Osteoblast (primary cell): ENCODE measurements at regions not wholly inside any gene's neighbourhood (a gene's known extent, or its start where the extent isn't known, plus 50 kb on each side); places are given as distances from the start of the nearest gene placed in this dataset.

Source experiments
- DNase-seq: peaks from one replicate; pipeline ENCODE4 v3.0.0; 2011; ENCODE audit warnings: low spot score, mixed read lengths; ENCODE audit not compliant: insufficient read length; ENCODE audit errors: missing footprints
- H2AFZ ChIP-seq: 2 replicates; pipeline ENCODE4 v1.6.0; 2011; ENCODE audit warnings: mild to moderate bottlenecking, low read length
- H3K27ac ChIP-seq: 2 replicates; pipeline ENCODE4 v1.5.1; 2011; ENCODE audit warnings: mild to moderate bottlenecking, low read depth, low read length, moderate library complexity
- H3K27me3 ChIP-seq: 2 replicates; pipeline ENCODE4 v1.6.0; 2012; ENCODE audit warnings: mild to moderate bottlenecking, control low read depth, inconsistent platforms, low read length, moderate library complexity; ENCODE audit not compliant: insufficient read depth
- H3K36me3 ChIP-seq: 2 replicates; pipeline ENCODE4 v1.5.1; 2011; ENCODE audit warnings: mild to moderate bottlenecking, low read length, control low read depth, moderate library complexity; ENCODE audit not compliant: insufficient read depth
- H3K4me1 ChIP-seq: 2 replicates; pipeline ENCODE4 v1.5.1; 2011; ENCODE audit warnings: mild to moderate bottlenecking, low read length, control low read depth, moderate library complexity; ENCODE audit not compliant: insufficient read depth
- H3K4me2 ChIP-seq: 2 replicates; pipeline ENCODE4 v1.6.0; 2011; ENCODE audit warnings: mild to moderate bottlenecking, low read length; ENCODE audit not compliant: insufficient read depth
- H3K4me3 ChIP-seq: fragments of 200-600 bp; sonication (generic); 3 replicates; pipeline ENCODE4 v1.5.1; 2012; ENCODE audit warnings: mild to moderate bottlenecking, low read length, inconsistent platforms; ENCODE audit not compliant: insufficient read depth
- H3K79me2 ChIP-seq: 2 replicates; pipeline ENCODE4 v1.6.0; 2012; ENCODE audit warnings: mild to moderate bottlenecking, low read length, control low read depth, inconsistent platforms; ENCODE audit not compliant: insufficient read depth
- H3K9me3 ChIP-seq: 2 replicates; pipeline ENCODE4 v1.5.1; 2011; ENCODE audit warnings: low read depth, low read length, control low read depth
- H4K20me1 ChIP-seq: 2 replicates; pipeline ENCODE4 v1.6.0; 2012; ENCODE audit warnings: mild to moderate bottlenecking, low read length, control low read depth; ENCODE audit not compliant: insufficient read depth
- TF ChIP-seq, protein P1 (sequence below): IDR thresholded peaks from 2 replicates; pipeline ENCODE4 v1.5.1; 2011; ENCODE audit warnings: mild to moderate bottlenecking, low read depth, low read length, moderate library complexity; ENCODE audit errors: extremely low read depth

DNA sequence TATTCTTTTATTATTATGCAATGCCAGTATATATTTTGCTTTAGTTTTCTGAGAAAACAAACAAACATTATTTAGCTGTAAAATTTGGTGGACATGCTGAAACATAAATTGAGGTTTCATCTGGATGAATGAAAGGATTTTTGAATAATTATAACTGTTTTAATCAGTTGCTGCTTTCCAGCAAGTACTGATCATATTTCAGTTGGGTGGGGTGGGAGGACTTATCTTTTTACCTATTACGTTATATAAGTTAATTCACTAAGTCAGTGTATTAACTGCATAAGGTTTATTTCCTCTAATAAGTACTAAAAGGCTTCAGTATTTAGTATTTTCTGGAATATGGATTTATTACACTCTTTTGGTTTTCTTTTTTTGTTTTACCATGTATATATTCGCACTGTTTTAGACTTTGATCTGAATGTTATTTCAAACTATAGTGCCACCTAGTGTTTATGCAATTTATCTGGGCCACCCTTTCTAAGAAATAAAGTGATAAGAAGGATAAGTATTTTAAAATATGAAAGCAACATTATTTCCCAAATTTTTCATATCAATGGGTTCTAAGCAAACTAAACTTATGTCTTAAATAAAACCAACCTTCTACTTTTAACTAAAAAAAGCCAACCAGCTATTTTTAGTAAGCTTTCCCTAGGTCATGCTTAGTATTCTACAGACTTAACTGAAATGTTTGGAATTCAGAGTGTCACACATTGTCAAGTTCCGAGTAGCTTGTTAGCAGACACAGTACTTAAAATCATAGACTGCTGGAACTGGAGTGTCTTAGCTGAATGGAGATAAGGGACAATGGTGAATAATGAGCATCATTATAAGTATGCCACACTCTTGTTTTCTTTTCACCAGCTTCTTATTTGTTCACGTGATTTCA, 105.4 kb upstream of the MCHR2 start:
- no peak overlapping the region for H2AFZ ChIP-seq
- H3K36me3 ChIP-seq: no peaks in the 10 kb centered on the region
- no peaks in the 10 kb centered on the region for H3K27me3 ChIP-seq
- H4K20me1 ChIP-seq: no peaks in the 10 kb centered on the region
- H3K4me1 ChIP-seq: no peaks in the 10 kb centered on the region
- no peaks in the 10 kb centered on the region for H3K79me2 ChIP-seq
- H3K9me3 ChIP-seq: no peaks in the 10 kb centered on the region
- H3K4me2 ChIP-seq: no peak overlapping the region
- DNase-seq: peak; percentile 14
- TF ChIP-seq, protein P1, sequence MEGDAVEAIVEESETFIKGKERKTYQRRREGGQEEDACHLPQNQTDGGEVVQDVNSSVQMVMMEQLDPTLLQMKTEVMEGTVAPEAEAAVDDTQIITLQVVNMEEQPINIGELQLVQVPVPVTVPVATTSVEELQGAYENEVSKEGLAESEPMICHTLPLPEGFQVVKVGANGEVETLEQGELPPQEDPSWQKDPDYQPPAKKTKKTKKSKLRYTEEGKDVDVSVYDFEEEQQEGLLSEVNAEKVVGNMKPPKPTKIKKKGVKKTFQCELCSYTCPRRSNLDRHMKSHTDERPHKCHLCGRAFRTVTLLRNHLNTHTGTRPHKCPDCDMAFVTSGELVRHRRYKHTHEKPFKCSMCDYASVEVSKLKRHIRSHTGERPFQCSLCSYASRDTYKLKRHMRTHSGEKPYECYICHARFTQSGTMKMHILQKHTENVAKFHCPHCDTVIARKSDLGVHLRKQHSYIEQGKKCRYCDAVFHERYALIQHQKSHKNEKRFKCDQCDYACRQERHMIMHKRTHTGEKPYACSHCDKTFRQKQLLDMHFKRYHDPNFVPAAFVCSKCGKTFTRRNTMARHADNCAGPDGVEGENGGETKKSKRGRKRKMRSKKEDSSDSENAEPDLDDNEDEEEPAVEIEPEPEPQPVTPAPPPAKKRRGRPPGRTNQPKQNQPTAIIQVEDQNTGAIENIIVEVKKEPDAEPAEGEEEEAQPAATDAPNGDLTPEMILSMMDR: peak; percentile 61
- no peak overlapping the region for H3K27ac ChIP-seq
- no peak overlapping the region for H3K4me3 ChIP-seq

DNA sequence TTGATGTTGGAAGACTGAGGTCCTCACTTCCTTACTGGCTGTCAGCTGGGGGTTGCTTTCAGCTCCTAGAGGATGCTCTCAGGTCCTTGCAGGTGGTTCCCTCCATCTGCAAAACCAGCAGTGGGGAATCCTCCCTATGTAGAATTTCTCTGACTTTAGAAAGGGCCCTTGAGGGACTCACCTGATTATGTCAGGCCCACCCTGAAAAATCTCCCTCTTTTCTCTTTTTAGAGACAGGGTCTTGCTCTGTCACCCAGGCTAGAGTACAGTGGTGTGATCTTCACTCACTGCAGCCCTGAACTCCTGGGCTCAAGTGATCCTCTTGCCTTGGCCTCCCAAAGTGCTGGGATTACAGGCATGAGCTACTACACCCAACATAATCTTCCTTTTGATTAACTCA, 102.9 kb upstream of the MCHR2 start:
- TF ChIP-seq, protein P1: no peak

DNA sequence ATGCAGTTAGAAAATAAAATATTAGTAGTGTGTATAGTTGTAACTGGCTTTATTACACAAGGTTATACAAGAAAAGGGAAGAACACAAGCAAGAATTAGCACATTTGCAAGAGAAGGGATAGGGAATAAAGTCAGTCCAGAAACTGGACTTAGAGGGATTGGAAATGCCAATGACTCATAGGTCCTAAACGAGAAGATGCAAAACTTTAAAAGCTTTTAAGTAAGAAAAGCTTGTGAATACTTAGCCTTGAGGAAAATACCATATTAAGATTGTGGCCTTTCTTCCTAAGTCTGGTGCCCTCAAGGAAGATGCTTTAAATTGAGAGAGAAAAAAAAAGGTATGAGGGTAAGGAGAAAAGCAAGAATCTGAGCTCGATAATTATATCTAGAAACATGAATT, 102.3 kb upstream of the MCHR2 start:
- no peaks in the 10 kb centered on the region for H4K20me1 ChIP-seq
- DNase-seq: no peak
- no peaks in the 10 kb centered on the region for H3K79me2 ChIP-seq
- H3K4me2 ChIP-seq: no peak overlapping the region
- TF ChIP-seq, protein P1: no peak
- no peaks in the 10 kb centered on the region for H3K9me3 ChIP-seq
- no peak overlapping the region for H3K4me3 ChIP-seq
- H2AFZ ChIP-seq: no peak overlapping the region
- H3K36me3 ChIP-seq: no peaks in the 10 kb centered on the region
- H3K27ac ChIP-seq: no peak overlapping the region
- H3K4me1 ChIP-seq: no peaks in the 10 kb centered on the region
- H3K27me3 ChIP-seq: no peaks in the 10 kb centered on the region

More for the DNA sequence above, 102.9 kb upstream of the MCHR2 start:
- H2AFZ ChIP-seq: no peak overlapping the region
- H4K20me1 ChIP-seq: no peaks in the 10 kb centered on the region
- no peaks in the 10 kb centered on the region for H3K9me3 ChIP-seq
- DNase-seq: no peak
- H3K79me2 ChIP-seq: no peaks in the 10 kb centered on the region
- H3K4me1 ChIP-seq: no peaks in the 10 kb centered on the region
- H3K27ac ChIP-seq: no peak overlapping the region
- no peak overlapping the region for H3K4me2 ChIP-seq
- no peaks in the 10 kb centered on the region for H3K27me3 ChIP-seq
- H3K4me3 ChIP-seq: no peak overlapping the region
- H3K36me3 ChIP-seq: no peaks in the 10 kb centered on the region

DNA sequence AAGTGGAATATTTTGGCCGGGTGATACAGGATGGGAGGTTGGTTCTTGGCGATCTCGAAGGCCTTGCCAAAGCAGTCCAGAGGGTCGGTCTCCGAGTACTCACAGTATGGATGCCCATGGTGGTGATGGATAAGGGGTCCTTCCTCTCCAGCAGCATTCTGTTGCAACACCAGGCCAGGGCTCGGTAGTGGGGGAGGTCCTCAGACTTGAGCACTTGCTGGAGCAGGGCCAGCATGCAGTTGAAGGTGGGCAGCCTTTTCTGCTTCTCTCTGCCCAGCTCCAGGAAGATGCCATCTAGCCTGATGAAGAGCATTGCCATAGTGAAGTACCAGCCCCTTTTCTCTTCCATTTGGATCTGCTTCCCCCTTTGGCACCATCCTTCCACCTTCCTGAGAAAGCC, 99.4 kb upstream of the MCHR2 start:
- H2AFZ ChIP-seq: no peak overlapping the region
- TF ChIP-seq, protein P1: no peak
- no peak for DNase-seq
- H3K79me2 ChIP-seq: no peaks in the 10 kb centered on the region
- H3K9me3 ChIP-seq: no peaks in the 10 kb centered on the region
- H3K4me3 ChIP-seq: no peak overlapping the region
- H4K20me1 ChIP-seq: no peaks in the 10 kb centered on the region
- no peaks in the 10 kb centered on the region for H3K36me3 ChIP-seq
- no peaks in the 10 kb centered on the region for H3K4me1 ChIP-seq
- no peak overlapping the region for H3K4me2 ChIP-seq
- H3K27ac ChIP-seq: no peak overlapping the region
- no peaks in the 10 kb centered on the region for H3K27me3 ChIP-seq
